Endodermal cell (in vitro differentiated cells): ENCODE measurements at regions not wholly inside any gene's neighbourhood (a gene's known extent, or its start where the extent isn't known, plus 50 kb on each side); places are given as distances from the start of the nearest gene placed in this dataset.
A peak's percentile ranks its signal among the peaks of the same experiment; 100 is the strongest.
"Not testable (repeated sequence)": the region's sequence is repeated elsewhere in the genome, so short reads cannot be mapped to it uniquely, and the experiment has no call there.

Source experiments
- DNase-seq: peaks from one replicate; pipeline ENCODE4 v3.0.0-alpha.2; 2017
- H3K27ac ChIP-seq: 2 replicates; pipeline ENCODE4 v1.5.1; 2013; ENCODE audit warnings: mild to moderate bottlenecking, low read depth, low read length, moderate library complexity
- H3K27me3 ChIP-seq: 2 replicates; pipeline ENCODE4 v1.6.1; 2013; ENCODE audit warnings: mild to moderate bottlenecking, low read length, moderate library complexity; ENCODE audit not compliant: insufficient read depth, control insufficient read depth, poor library complexity, severe bottlenecking
- H3K36me3 ChIP-seq: 2 replicates; pipeline ENCODE4 v1.7.0; 2013; ENCODE audit warnings: mild to moderate bottlenecking, low read length, moderate library complexity; ENCODE audit not compliant: control insufficient read depth, insufficient read depth
- H3K4me1 ChIP-seq: one replicate; pipeline ENCODE4 v1.7.0; 2013; ENCODE audit warnings: low read length; ENCODE audit not compliant: control insufficient read depth, insufficient read depth
- H3K4me3 ChIP-seq: 2 replicates; pipeline ENCODE4 v1.5.1; 2013; ENCODE audit warnings: mild to moderate bottlenecking, low read length, moderate library complexity
- H3K9ac ChIP-seq: 2 replicates; pipeline ENCODE4 v1.6.1; 2013; ENCODE audit warnings: mild to moderate bottlenecking, low read length, moderate library complexity; ENCODE audit not compliant: poor library complexity, severe bottlenecking; ENCODE audit errors: extremely low read depth
- H3K9me3 ChIP-seq: 2 replicates; pipeline ENCODE4 v1.6.1; 2013; ENCODE audit warnings: mild to moderate bottlenecking, low read length, moderate library complexity; ENCODE audit not compliant: control insufficient read depth
- H3K27ac Mint-ChIP-seq: 2 replicates; pipeline ENCODE4 v1.8.0; 2020; ENCODE audit warnings: mixed read lengths
- H3K27me3 Mint-ChIP-seq: 2 replicates; pipeline ENCODE4 v1.8.0; 2021; ENCODE audit warnings: mild to moderate bottlenecking, mixed read lengths; ENCODE audit not compliant: insufficient read depth
- H3K36me3 Mint-ChIP-seq: 2 replicates; pipeline ENCODE4 v1.8.0; 2020; ENCODE audit warnings: low read depth, mixed read lengths
- H3K4me1 Mint-ChIP-seq: 2 replicates; pipeline ENCODE4 v1.8.0; 2020; ENCODE audit warnings: mixed read lengths
- H3K4me3 Mint-ChIP-seq: 2 replicates; pipeline ENCODE4 v1.8.0; 2020; ENCODE audit warnings: mild to moderate bottlenecking, moderate library complexity, mixed read lengths
- H3K9me3 Mint-ChIP-seq: 2 replicates; pipeline ENCODE4 v1.8.0; 2020; ENCODE audit warnings: mild to moderate bottlenecking, mixed read lengths
- WGBS, 2 experiments: methylation state at CpG; one replicate each; pipeline versions ENCODE4 v1.1.5 to v1.1.7; 2013; ENCODE audit warnings: missing lambda C conversion rate in 2 of 2, mixed read lengths in 1 of 2; ENCODE audit not compliant: insufficient coverage in 1 of 2, insufficient read length in 1 of 2; 5-methylcytosine and 5-hydroxymethylcytosine counted together

GRCh38 chr14:105669646-105670045 is 143.3 kb downstream of the TMEM121 start:
- H3K9ac ChIP-seq, H3K4me1 Mint-ChIP-seq, H3K27ac Mint-ChIP-seq, H3K4me3 ChIP-seq, H3K36me3 ChIP-seq, H3K27ac ChIP-seq, H3K4me1 ChIP-seq, H3K4me3 Mint-ChIP-seq, H3K27me3 Mint-ChIP-seq, H3K27me3 ChIP-seq, DNase-seq, H3K9me3 ChIP-seq, H3K36me3 Mint-ChIP-seq: not testable (repeated sequence)
- peaks cover 73% of the 10 kb centered on the region for H3K9me3 Mint-ChIP-seq
- 85% methylated on average over 16 of the region's 16 CpGs; no CpG with 5 or more reads in 1 of the 2 experiments for WGBS, 2 experiments

- H3K4me1 Mint-ChIP-seq, H3K27me3 ChIP-seq, H3K36me3 Mint-ChIP-seq, H3K4me1 ChIP-seq, H3K9ac ChIP-seq, H3K4me3 Mint-ChIP-seq, H3K27ac Mint-ChIP-seq, DNase-seq, H3K36me3 ChIP-seq, H3K27ac ChIP-seq, H3K4me3 ChIP-seq, H3K27me3 Mint-ChIP-seq: not testable (repeated sequence)
- peaks cover 14% of the 10 kb centered on the region for H3K9me3 ChIP-seq
- peaks cover 74% of the 10 kb centered on the region for H3K9me3 Mint-ChIP-seq
- WGBS, 2 experiments = 80% methylated on average over 12 of the region's 55 CpGs; no CpG with 5 or more reads in 1 of the 2 experiments
Measured at GRCh38 chr14:105672450-105673200, 146.2 kb downstream of the TMEM121 start.

GRCh38 chr14:105675433-105675832 is 149.1 kb downstream of the TMEM121 start:
- H3K27ac Mint-ChIP-seq, H3K36me3 ChIP-seq, H3K4me1 Mint-ChIP-seq, H3K4me3 ChIP-seq, H3K27me3 Mint-ChIP-seq, DNase-seq, H3K27ac ChIP-seq, H3K4me1 ChIP-seq, H3K27me3 ChIP-seq, H3K36me3 Mint-ChIP-seq, H3K9ac ChIP-seq, H3K4me3 Mint-ChIP-seq: not testable (repeated sequence)
- peaks cover 56% of the 10 kb centered on the region for H3K9me3 Mint-ChIP-seq
- 76 to 89% methylated on average over 4 to 10 of the region's 14 CpGs for WGBS, 2 experiments
- H3K9me3 ChIP-seq = peaks cover 14% of the 10 kb centered on the region

GRCh38 chr14:105675905-105676670 is 149.7 kb downstream of the TMEM121 start:
- not testable (repeated sequence) for H3K4me1 ChIP-seq, DNase-seq, H3K27ac ChIP-seq, H3K9ac ChIP-seq, H3K36me3 ChIP-seq, H3K36me3 Mint-ChIP-seq, H3K27ac Mint-ChIP-seq, H3K27me3 Mint-ChIP-seq, H3K4me3 Mint-ChIP-seq, H3K4me3 ChIP-seq, H3K27me3 ChIP-seq, H3K4me1 Mint-ChIP-seq
- peaks cover 50% of the 10 kb centered on the region for H3K9me3 Mint-ChIP-seq
- peaks cover 14% of the 10 kb centered on the region for H3K9me3 ChIP-seq
- WGBS, 2 experiments = 68 to 81% methylated on average over 10 to 11 of the region's 13 CpGs

- DNase-seq = peak; percentile 5
- WGBS, 2 experiments = 90 to 100% methylated on average over 6 to 20 of the region's 21 CpGs
- not testable (repeated sequence) for H3K27me3 Mint-ChIP-seq, H3K9ac ChIP-seq, H3K27ac Mint-ChIP-seq, H3K27ac ChIP-seq, H3K4me1 Mint-ChIP-seq, H3K4me3 Mint-ChIP-seq, H3K4me3 ChIP-seq, H3K36me3 Mint-ChIP-seq, H3K4me1 ChIP-seq, H3K36me3 ChIP-seq, H3K27me3 ChIP-seq
- peaks cover 52% of the 10 kb centered on the region for H3K9me3 Mint-ChIP-seq
- peaks cover 17% of the 10 kb centered on the region for H3K9me3 ChIP-seq
Measured at GRCh38 chr14:105678057-105678456, 151.7 kb downstream of the TMEM121 start.

- H3K4me3 Mint-ChIP-seq, H3K36me3 ChIP-seq, DNase-seq, H3K27me3 Mint-ChIP-seq, H3K4me3 ChIP-seq, H3K27me3 ChIP-seq, H3K4me1 Mint-ChIP-seq, H3K9ac ChIP-seq, H3K27ac Mint-ChIP-seq, H3K4me1 ChIP-seq, H3K36me3 Mint-ChIP-seq, H3K27ac ChIP-seq: not testable (repeated sequence)
- H3K9me3 ChIP-seq = peaks cover 14% of the 10 kb centered on the region
- peaks cover 42% of the 10 kb centered on the region for H3K9me3 Mint-ChIP-seq
- 92% methylated on average over 16 of the region's 54 CpGs; no CpG with 5 or more reads in 1 of the 2 experiments for WGBS, 2 experiments
Measured at GRCh38 chr14:105678996-105679958, 152.9 kb downstream of the TMEM121 start.
